Astrocyte (in vitro differentiated cells and primary cell): ENCODE measurements at regions not wholly inside any gene's neighbourhood (a gene's known extent, or its start where the extent isn't known, plus 50 kb on each side); places are given as distances from the start of the nearest gene placed in this dataset.

Source experiments
- CTCF ChIP-seq: IDR thresholded peaks from 2 replicates; pipeline ENCODE4 v1.5.1; 2011; ENCODE audit warnings: low read depth, mild to moderate bottlenecking, inconsistent platforms, low read length, moderate library complexity; ENCODE audit not compliant: insufficient read depth
- EZH2 ChIP-seq: IDR thresholded peaks from 2 replicates; pipeline ENCODE4 v1.6.1; 2012; ENCODE audit warnings: mild to moderate bottlenecking, low read length, inconsistent platforms; ENCODE audit not compliant: insufficient read depth

- TF ChIP-seq CTCF (no peak), EZH2 (no peak)
These were observed 186.2 kb downstream of the REEP3 start for GRCh38 chr10:63707254-63707910.
